CD4-positive, alpha-beta T cell treated with Interleukin-10 for 1 hour (primary cell): ENCODE measurements at regions not wholly inside any gene's neighbourhood (a gene's known extent, or its start where the extent isn't known, plus 50 kb on each side); places are given as distances from the start of the nearest gene placed in this dataset.

Source experiments
- DNase-seq: peaks from one replicate; pipeline ENCODE4 v3.0.0-alpha.2; 2020

DNA sequence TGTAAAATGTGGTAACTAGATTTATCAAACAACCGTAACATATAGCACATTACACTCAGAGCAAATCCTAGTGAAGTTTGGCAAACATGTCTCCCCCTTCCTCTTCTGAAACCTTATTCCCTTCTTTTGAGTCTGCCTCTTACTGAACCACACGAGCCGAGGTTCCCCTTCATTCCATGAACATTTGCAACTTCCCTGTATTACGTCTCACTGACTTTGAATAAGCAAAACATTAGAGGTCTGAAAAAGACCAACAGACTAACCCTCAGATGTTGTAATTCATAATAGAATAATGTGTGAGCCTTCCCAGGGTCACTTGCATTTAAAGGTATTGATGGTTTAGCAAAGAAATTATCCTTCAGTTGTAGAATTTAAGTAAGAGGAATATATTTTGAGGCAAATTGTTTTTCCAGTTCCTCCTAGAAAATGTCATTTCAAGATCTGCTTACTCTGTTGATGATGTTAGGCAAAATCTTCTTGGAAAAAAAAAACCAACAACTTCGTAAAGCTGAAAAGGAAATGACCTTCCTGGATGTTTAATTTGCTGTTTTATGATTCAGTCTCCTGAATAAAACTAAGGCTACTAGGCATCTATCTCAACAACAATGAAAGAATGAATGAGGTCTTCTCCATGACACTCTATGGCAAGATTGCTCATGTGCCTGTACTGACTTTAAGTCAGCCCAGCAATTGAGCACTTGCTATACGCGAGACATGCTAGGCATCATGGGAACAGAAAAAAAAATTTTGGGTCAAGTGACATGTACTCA lies 296.9 kb upstream of the NECTIN3 start:
- no peak for DNase-seq

DNA sequence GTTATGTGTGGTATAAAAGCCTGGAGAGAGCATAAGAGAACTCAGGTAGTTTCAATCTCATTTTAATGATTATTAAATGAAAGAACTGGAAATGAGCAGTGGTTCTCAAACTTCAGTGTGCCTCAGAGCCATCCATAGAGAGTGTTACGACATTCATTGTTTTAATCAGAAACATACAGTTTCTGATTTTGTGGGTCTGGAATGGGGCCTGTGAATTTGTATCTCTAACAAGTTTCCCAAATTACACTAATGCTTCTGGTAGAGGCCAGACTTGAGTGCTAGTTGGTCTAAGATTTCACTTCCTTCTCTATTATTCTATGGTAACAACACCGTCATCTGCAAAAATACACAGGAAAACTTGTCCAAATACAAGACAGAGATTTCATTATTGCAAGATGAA lies 292.0 kb upstream of the NECTIN3 start:
- DNase-seq: no peak

DNA sequence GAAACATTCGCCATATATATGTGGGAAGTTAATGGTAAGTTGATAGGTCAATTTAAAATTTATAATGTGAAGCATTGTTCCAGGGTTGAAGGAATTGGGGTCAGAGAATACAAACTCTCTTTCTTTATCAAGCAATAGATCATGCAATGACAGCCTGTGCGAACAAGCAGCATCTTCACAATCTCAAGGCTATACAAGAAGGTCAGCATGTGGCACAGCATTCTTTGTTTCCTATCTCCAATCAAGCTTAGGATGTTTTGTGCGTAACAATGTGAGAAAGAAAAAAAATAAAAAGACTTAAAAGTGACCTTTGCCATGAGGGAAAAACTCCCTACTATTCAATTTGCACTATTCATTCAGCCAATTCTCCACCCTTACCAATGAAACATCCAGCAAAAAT lies 288.1 kb upstream of the NECTIN3 start:
- DNase-seq: no peak

DNA sequence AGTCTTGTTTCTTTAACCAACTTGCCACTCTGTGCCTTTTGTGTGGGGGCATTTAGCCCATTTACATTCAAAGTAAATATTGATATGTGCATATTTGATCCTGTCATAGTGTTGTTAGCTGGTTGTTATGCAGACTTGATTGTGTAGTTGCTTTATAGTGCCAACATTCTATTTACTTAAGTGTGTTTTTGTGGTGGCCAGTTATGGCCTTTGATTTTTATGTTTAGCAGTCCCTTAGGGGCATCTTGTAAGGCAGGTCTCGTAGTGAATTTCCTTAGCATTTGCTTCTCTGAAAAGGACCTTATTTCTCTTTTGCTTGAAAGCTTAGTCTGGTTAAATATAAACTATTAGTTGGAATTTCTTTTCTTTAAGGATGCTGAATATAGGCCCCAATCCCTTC lies 282.8 kb upstream of the NECTIN3 start:
- DNase-seq: no peak

DNA sequence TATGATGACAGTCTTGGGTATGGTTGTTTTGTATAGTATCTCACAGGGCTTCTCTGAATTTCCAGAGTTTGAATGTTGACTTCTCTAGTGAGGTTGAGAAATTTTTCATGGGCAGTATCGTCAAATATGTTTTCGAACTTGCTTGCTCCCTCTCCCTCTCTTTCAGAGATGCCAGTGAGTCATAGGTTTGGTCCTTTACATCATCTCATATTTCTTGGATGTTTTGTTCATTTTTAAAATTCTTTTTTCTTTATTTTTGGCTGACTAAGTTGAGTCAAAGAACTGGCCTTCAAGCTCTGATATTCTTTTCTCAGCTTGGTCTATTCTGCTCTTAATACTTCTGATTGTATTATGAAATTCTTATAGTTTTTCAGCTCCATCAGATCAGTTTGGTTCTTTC lies 282.3 kb upstream of the NECTIN3 start:
- no peak for DNase-seq

DNA sequence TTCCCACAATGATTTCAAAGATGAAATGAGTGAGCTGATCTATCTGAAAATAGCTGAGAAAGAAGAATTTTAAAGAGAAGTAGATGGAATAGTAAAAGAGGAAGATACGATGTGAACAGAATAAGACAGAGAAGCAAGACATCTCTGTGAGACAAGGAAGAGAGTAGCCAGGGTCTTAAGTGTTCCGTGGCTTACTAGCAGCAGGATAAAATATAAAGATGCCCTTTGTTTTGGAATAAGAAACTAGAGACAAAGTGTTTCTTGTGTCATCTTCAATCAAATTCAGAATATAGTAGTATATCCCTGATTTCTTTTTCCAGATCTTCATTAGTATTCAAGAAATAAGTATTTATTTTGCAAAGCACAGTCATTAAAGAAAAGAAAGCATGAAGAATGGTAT lies 281.0 kb upstream of the NECTIN3 start:
- DNase-seq: no peak

DNA sequence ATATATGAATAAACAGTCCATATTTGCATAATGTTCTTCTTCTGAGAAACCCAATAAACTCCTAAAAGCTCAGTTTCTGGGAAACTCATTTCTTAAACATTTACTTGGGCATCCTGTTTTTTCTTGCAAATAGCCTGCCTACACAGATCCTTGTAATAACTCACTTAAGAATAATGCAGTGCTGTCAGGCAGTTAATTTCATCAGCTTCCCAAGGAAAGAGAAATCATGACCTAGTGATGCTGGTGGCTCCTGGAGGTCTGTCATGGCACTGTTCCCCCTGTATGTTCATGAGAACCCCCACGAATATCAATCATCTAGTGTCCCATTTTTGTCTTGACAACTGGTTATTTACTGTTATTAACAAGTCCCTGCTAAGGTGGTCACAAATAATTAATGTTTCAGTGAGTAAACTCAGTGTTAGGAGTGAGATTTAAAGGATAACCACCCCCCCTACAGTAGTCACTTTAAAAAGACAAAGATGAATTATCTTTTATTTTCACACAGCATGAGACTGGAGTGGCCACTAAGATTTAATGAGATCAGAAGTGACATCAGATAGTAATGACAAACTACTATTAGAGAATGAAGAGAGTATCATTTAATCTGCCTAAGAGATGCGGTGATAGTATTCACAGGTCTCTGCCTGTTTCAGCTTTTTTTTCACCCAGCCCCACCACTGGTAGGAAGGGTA lies 279.5 kb upstream of the NECTIN3 start:
- DNase-seq: no peak

DNA sequence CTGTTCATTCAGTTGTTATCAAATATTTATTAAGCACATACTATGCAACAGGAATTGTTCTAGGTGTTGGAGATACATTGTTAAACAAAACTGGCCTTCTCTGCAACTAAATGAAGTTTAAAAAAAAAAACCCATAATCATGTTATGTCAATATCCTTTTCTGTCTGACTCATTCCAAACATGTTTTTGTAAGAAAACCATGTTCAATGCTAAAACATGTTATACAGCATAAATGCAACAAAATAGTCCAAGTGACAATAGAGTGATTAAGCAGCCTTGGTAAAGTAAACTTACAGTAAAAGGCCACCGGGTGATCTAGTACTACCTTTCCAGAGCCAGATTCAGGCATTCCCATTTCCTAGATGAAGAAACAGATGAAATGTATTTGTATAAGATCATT lies 278.0 kb upstream of the NECTIN3 start:
- no peak for DNase-seq

DNA sequence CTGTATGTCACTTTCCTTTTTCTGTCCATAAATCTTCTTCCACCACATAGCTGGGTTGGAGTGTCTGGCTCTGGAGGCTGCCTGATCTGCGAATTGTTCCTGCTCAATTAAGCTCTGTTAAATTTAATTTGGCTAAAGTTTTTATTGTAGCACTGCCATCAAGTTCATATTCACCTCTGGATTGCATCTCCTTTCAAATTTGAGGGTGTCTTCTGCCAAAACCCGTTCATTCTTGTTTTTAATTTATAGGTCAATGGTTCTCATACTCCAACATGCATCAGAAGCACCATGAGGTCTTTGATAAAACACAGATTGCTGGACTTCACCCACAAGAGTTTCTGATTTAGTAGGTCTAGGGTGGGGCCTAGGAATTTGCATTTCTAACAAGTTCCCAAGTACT lies 276.5 kb upstream of the NECTIN3 start:
- no peak for DNase-seq

DNA sequence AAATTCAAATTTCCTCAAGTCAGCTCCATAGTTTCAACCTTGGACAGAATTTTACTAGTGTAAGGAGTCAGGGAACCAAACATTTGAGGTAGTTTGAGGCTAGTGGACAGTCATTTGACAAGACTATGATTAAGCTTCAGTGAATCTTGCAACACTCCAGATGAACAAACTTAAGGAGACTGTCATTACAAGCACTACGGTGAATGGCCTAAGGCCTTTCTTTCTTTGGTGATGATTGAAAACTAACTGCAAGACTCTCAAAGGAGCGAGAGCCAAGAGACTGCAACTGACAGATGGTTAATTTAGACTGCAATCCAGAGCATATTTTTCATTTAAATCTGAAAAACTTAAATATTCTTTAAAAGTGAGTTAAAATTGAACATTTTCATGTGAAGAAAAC lies 272.3 kb upstream of the NECTIN3 start:
- no peak for DNase-seq

DNA sequence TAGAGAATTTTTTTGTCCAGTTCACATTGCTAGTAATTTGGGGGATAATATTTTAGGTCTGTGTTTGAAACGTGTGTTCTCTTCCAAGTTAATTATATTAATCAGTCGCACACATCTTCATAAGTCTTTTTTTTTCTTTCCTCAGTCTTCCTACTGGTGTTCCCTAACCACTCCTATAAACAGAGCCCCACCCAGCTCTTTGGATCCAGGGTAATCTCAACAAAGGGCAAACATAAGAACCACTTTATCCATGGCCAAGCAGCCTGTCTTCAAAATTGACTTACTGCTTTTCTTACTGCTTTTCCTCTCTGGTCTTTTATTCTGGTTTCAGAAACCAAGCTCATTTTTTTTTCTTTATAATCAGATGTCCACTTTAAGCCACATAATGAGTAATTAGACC lies 266.8 kb upstream of the NECTIN3 start:
- DNase-seq: no peak

DNA sequence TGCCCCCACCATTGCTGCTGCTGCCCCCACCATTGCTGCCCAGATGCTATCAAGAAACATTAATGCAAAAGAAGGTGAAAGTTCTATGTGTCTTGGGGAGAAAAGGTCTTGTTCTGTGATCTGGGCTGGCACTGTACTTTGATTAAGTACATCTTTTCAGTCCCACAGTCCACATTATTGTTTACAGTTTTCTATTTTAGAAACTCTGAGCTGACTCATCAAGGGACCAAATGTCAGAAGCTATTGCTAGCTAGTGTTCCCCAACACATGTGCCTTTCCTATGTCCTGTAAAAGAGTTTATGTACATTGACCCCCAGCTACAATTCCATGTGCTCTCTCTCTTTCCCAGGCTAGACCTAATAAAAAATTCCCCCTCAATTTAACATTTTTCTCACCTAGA lies 264.7 kb upstream of the NECTIN3 start:
- DNase-seq: no peak

DNA sequence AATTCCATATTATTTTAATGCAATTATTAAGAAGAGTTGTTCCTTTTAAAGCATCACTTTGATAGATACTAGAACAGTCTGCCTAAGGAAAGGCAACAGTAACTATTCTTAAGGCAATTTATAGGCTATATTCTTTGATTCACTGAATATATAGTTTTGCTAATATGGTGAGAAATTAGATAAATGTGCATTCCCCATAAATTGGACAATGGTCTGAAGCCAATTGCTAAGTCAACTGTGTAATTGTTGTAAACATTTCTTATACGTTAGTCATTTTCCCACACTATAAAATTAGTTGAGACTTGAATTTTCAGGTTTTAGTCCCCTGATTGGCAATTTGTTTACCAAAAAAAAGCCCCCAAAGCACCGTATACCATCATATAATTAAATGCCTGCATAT lies 263.0 kb upstream of the NECTIN3 start:
- no peak for DNase-seq

DNA sequence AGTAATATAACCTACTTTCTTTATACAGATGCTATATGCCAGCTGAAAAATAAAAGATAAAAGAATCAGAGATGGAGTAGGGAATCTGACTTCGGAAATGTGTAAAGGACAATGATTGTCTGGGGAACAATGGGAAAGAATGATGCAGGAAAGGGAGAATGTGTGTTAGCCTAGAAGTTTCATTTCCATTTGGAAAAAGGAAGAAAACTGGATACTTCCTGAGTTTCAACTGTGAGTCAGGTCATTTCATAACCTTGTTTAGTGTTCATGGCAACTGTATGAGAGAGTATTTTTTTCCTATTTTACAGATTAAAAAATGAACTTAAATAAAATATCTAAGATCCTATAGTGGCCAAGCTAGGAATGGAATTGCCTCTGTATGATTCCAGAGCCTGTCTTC lies 261.3 kb upstream of the NECTIN3 start:
- DNase-seq: no peak

DNA sequence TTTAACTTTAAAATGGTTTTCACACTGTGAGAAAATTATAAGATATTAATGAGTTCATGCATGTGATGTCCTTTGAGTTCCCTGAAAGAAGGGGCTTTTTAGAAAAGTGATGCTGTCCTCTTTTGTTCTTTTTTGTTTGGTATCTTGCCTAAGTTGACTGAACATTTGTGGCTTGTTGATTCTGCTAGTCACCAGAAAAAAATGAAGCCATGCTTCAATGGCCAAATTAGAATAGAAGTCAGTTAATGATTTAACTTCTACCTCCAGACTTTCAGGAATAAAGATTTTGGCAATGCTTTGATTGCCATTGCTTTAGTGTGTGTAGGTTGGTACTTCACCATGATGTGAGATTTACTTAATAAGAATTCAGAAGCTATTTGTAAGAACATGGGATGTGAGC lies 260.6 kb upstream of the NECTIN3 start:
- DNase-seq: no peak

DNA sequence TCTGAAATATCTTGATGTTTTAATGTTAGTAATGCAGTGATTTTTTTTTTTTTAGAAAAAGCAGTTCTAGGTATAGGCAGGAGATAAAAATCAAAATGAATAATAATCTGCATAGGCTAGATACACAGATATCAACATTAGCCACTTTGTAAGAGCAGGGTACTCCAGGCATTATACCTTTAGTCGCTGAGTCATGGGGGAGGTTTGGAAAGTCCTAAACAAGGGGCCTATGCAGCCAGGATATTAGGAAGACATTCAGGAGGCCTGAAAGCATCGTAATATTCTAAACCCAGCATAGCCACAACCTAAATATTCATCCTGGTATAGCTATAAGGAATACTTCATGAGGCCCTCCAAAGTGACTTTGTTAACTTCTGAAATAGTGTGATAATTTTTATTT lies 258.1 kb upstream of the NECTIN3 start:
- no peak for DNase-seq

DNA sequence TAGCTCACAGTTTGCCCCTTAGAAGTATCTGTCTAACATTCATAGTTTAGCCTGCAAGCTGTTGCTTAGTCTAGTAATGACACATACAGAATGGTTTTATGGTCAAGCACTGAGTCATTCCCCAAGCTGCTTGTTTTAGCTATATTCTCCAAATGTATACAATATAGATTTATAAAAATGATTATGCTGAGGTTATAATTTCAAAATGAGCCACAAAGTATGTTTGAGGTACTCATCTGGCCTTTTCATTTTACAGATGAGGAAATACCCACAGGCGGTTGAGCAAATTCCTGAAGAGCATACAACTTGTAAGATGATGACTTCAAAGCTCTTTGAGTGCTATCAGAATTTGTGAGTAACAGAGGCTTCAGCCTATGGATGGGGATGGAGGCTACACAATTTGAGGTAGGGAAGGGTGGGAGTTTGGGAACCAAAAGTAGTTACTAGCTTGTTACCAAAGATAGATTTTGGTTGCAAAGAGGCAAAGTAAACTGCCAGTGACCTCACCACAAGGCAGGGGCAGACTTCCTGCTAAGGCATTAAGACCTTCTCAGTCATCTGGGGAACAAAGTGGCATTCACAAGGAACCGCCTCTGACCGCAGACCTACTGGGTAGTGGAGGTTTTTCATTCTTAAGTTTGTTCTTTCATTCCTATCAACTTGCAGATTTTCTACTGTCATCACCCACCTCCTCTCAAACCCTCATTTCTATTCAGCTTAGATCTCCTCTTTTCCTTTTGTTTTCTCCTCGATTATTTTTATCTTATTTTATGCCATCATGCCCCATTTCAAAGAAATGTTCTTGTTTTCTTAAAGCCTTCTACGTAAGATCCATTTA lies 257.2 kb upstream of the NECTIN3 start:
- peak; percentile 25 for DNase-seq

DNA sequence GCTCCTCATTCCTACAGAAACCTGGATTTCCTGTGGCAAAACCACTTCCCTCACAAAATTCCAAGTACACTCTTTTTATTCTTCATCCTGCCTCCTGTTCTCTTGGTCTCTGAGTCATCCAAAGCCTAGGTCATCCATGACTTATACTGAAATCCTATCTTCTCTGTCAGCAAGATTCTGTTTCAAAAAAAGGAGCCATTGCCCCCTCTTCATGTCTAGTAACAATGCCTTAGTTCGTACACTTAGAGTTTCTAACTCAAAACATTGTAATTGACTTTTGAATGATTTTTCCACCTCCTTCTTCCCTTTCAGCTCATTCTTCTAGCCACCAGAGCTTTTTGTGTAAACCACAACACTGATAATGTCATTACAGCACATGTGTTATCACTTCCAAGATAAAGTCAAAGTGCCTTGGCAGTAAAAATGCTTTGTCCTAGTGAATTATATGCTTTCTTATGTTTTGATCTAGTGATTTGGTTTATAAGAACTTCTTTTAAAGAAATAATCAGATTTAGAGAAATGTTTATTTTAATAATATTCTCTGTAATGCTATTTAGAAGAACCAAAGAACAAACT lies 256.5 kb upstream of the NECTIN3 start:
- no peak for DNase-seq

DNA sequence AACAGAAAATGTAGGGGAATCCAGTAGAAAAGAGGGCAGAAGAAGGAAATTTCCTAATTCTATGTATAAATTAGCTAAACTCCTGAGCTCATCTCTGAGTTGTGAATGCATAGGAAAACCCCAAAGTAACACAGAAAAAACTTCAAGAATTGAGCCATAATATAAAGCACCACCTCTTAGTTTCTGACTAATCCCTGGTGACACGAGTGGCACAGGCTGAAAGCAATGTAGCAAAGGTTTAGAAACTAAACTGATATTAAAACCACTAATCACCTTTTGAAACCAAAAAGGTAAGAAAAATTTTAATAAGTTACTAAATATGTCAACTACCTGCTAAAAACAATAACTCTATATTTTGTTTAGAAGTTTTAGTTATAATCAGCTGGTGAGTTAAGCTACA lies 255.6 kb upstream of the NECTIN3 start:
- DNase-seq: no peak

DNA sequence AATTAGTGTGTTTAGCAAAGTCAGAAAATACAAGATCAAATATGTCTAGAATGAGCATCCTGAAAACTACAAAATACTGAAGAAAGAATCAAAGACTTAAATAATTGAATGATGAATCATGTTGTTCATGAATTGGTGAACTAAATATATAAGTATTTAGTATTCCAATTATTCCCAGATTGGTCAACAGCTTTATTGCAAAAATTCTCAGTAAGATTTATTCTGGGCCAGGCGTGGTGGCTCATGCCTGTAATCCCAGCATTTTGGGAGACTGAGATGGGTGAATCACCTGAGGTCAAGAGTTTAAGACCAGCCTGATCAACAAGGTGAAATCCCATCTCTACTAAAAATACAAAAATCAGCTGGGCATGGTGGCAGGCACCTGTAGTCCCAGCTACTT lies 250.0 kb upstream of the NECTIN3 start:
- DNase-seq: no peak

DNA sequence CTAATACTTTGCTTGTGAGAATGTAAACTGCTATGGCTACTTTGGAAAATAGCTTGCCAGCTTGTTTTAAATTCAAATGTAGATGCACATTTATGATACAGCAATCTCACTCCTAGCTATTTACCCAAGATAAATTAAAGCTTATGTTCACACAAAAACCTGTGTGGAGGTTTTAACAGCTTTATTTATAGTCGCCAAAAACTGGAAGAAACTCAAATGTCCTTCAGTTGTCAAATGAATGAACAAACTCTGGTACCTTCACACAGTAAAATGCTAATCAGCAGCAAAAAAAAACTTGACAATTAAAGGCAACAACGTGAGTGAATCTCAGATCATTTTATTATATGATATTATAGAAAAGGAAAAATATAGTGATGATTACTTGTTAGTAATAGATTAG lies 248.6 kb upstream of the NECTIN3 start:
- no peak for DNase-seq

DNA sequence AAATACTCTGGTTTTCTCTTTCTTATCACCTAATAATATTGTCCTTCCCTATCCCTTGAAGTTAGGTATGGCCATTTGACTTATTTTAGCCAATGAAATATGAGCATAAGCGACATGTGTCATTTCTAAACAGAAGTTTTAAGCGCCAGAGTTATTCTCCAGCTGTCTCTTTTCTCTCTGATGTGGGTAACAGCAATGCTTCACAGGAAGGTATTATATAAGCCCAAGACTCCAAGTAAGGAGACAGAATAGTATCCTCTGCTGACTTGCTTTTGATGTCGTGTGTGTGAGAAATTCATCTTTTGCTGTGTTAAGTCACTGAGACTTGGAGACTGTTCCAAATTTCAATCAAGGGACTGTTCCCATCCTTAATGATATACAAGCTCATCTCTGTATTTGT lies 224.6 kb upstream of the NECTIN3 start:
- no peak for DNase-seq

DNA sequence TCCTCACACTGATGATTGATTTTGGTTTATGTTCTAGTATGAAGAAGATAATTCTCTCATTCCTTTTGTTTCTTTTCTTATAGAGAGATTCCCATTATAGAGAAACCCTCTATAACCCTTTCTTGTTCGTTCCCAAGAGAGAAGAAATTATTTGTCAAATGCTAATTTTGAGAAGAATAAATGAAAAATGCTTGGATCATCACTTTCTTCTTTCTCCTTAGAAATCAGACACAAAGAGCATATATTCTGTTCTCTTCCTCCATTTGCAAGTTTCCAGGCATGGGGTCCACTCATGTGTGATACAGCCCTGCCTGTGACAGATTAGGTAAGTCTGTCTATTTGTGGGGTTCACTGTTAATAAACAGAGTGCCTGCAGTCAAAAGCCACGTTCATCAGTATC lies 222.6 kb upstream of the NECTIN3 start:
- no peak for DNase-seq

DNA sequence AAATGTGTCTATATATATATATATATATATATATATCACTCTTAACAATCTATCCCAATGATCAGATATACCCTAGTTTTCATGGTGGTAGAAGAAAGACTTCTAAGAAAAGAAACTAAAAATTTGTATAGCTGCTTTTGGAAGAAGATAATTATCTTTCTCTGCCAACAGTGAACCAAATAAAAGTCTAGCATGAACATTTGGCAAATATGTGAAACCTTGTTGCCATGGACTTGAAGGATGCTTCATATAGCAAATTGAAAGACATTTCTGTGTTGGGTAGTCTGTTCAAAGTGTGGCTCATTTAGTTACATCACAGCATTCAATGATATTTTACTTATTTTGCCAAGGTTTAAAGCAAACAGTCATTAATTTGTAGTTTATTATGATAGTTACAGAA lies 219.9 kb upstream of the NECTIN3 start:
- no peak for DNase-seq
